CD4-positive, CD25-positive, alpha-beta regulatory T cell (primary cell): ENCODE measurements at regions not wholly inside any gene's neighbourhood (a gene's known extent, or its start where the extent isn't known, plus 50 kb on each side); places are given as distances from the start of the nearest gene placed in this dataset.
"Not testable (repeated sequence)": the region's sequence is repeated elsewhere in the genome, so short reads cannot be mapped to it uniquely, and the experiment has no call there.

Experiments
- ATAC-seq, 2 donors: fragments of 150-1000 bp; cut with Tn5 transposase; one replicate each; pipeline ENCODE4 v1.10.0; 2021; ENCODE audit warnings: low read depth in 2 of 2, moderate number of reproducible peaks in 2 of 2, moderate library complexity in 1 of 2
- DNase-seq, 3 donors: peaks; one replicate each; pipeline versions ENCODE4 v3.0.0 to v3.0.0-alpha.2; 2012 to 2022; ENCODE audit warnings: mixed read lengths in 1 of 3
- H3K27ac ChIP-seq: one replicate; pipeline ENCODE4 v1.7.0; 2013; ENCODE audit warnings: mild to moderate bottlenecking, low read length; ENCODE audit not compliant: insufficient read depth, poor library complexity, severe bottlenecking
- H3K27me3 ChIP-seq: one replicate; pipeline ENCODE4 v1.7.0; 2013; ENCODE audit warnings: low read length; ENCODE audit not compliant: control insufficient read depth, insufficient read depth
- H3K36me3 ChIP-seq: one replicate; pipeline ENCODE4 v1.7.0; 2013; ENCODE audit warnings: mild to moderate bottlenecking, low read length, moderate library complexity; ENCODE audit not compliant: control insufficient read depth, insufficient read depth
- H3K4me1 ChIP-seq: 2 replicates; pipeline ENCODE4 v1.7.0; 2013; ENCODE audit warnings: mild to moderate bottlenecking, low read length; ENCODE audit not compliant: insufficient read depth, control insufficient read depth, poor library complexity, severe bottlenecking
- H3K4me3 ChIP-seq: one replicate; pipeline ENCODE4 v1.7.0; 2013; ENCODE audit warnings: low read depth, mild to moderate bottlenecking, low read length, moderate library complexity
- H3K9me3 ChIP-seq, 2 experiments: 1 replicate in 1 of 2; 2 replicates in 1 of 2; pipeline ENCODE4 v1.7.0; 2013; ENCODE audit warnings: low read length in 2 of 2, mild to moderate bottlenecking in 1 of 2, moderate library complexity in 1 of 2; ENCODE audit not compliant: control insufficient read depth in 2 of 2
- H3K27ac Mint-ChIP-seq, 3 donors: one replicate each; pipeline ENCODE4 v1.8.0; 2020 to 2022; ENCODE audit warnings: mild to moderate bottlenecking in 3 of 3, mixed read lengths in 3 of 3, moderate library complexity in 2 of 3
- H3K27me3 Mint-ChIP-seq: one replicate; pipeline ENCODE4 v1.8.0; 2022; ENCODE audit warnings: mild to moderate bottlenecking, mixed read lengths
- H3K36me3 Mint-ChIP-seq: one replicate; pipeline ENCODE4 v1.8.0; 2020; ENCODE audit warnings: mixed read lengths
- H3K4me1 Mint-ChIP-seq, 4 donors: one replicate each; pipeline ENCODE4 v1.8.0; 2020 to 2022; ENCODE audit warnings: mixed read lengths in 4 of 4, mild to moderate bottlenecking in 1 of 4
- H3K4me3 Mint-ChIP-seq, 4 donors: one replicate each; pipeline ENCODE4 v1.8.0; 2020 to 2022; ENCODE audit warnings: mild to moderate bottlenecking in 4 of 4, mixed read lengths in 4 of 4, moderate library complexity in 3 of 4
- H3K9me3 Mint-ChIP-seq, 7 donors: one replicate each; pipeline ENCODE4 v1.8.0; 2020 to 2022; ENCODE audit warnings: mixed read lengths in 7 of 7, mild to moderate bottlenecking in 3 of 7, moderate library complexity in 2 of 7

GRCh38 chr4:4946416-4946815 lies 72.8 kb downstream of the CYTL1 start:
- H3K4me1 Mint-ChIP-seq, result peaks cover 13 to 36% (median 22%) of the 10 kb centered on the region in 4 donors
- H3K36me3 Mint-ChIP-seq, result peaks cover 5% of the 10 kb centered on the region
- peaks cover 0 to 9% (median 0%) of the 10 kb centered on the region in 7 donors for H3K9me3 Mint-ChIP-seq
- Histone ChIP-seq H3K4me1 (peaks cover 27% of the 10 kb centered on the region), H3K4me3 (no peak overlapping the region), H3K36me3 (no peaks in the 10 kb centered on the region), H3K27me3 (no peaks in the 10 kb centered on the region), H3K9me3 (no peaks in the 10 kb centered on the region), H3K27ac (no peak overlapping the region)
- H3K27ac Mint-ChIP-seq, result peak overlapping the region in 2 of 3 donors; percentile 65 to 77
- no peak for DNase-seq
- no peak overlapping the region for H3K4me3 Mint-ChIP-seq
- ATAC-seq, result no peak
- H3K27me3 Mint-ChIP-seq, result no peaks in the 10 kb centered on the region

DNA sequence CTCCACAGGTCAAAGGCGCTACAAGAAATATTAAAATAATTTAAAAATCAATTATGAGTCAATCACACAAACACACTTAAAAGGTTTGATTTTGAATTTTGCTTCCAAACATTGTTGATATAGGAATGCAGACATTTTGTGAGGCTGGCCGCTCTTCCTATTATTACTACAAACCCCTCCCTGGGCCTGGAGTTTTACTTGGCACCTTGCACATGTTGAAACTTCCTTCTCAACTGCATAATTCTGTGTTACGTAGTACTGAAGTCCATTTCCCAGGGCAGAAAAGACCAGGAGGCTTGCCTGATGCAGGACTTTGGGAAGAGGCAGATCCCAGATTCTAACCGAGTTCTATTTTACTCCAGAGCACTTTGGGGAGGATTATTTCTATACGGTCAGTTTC lies 71.5 kb downstream of the CYTL1 start:
- Histone ChIP-seq H3K27me3 (no peaks in the 10 kb centered on the region), H3K36me3 (no peaks in the 10 kb centered on the region), H3K4me1 (peaks cover 22% of the 10 kb centered on the region), H3K27ac (no peak overlapping the region), H3K9me3 (no peaks in the 10 kb centered on the region), H3K4me3 (no peak overlapping the region)
- Mint-ChIP-seq H3K27ac (peak overlapping the region in 1 of 3 donors; percentile 37), H3K9me3 (peaks cover 0 to 9% (median 3%) of the 10 kb centered on the region in 7 donors), H3K27me3 (no peaks in the 10 kb centered on the region), H3K36me3 (peaks cover 5% of the 10 kb centered on the region), H3K4me1 (peaks cover 9 to 24% (median 17%) of the 10 kb centered on the region in 4 donors), H3K4me3 (no peak overlapping the region)
- ATAC-seq (no peak), DNase-seq (no peak)

DNA sequence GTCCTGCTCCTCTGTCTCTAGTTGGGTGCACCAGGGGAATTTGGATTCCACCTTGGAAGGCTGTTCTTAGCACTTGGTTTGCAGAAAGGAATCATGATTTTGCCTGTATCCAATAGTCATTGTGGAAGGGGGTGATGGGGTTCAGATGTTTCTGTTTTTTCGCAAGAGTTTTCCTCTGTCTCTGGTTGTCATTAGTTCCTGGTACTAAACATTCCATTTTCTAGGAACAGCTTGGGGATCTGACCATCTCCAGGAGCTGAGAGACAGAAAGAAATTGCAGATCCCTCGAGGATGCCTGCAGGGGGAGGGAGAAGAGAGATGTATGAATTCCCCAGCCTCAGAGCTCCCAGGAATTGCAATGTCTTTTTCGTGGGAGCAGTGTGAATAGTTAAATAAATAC lies 70.9 kb downstream of the CYTL1 start:
- H3K9me3 Mint-ChIP-seq, result peaks cover 0 to 9% (median 3%) of the 10 kb centered on the region in 7 donors
- peak overlapping the region in 1 of 4 donors; percentile 52 for H3K4me3 Mint-ChIP-seq
- Histone ChIP-seq H3K4me3 (no peak overlapping the region), H3K9me3 (peaks cover 4% of the 10 kb centered on the region in 2 experiments), H3K4me1 (peaks cover 16% of the 10 kb centered on the region), H3K27me3 (no peaks in the 10 kb centered on the region), H3K36me3 (no peaks in the 10 kb centered on the region), H3K27ac (no peak overlapping the region)
- no peak overlapping the region for H3K27ac Mint-ChIP-seq
- no peaks in the 10 kb centered on the region for H3K27me3 Mint-ChIP-seq
- DNase-seq (no peak), ATAC-seq (no peak)
- peaks cover 5% of the 10 kb centered on the region for H3K36me3 Mint-ChIP-seq
- peaks cover 9 to 18% (median 14%) of the 10 kb centered on the region in 4 donors for H3K4me1 Mint-ChIP-seq

GRCh38 chr4:4950561-4951290 lies 68.5 kb downstream of the CYTL1 start:
- Mint-ChIP-seq H3K9me3 (peaks cover 0 to 5% (median 2%) of the 10 kb centered on the region in 7 donors), H3K4me3 (no peak overlapping the region), H3K27me3 (no peaks in the 10 kb centered on the region), H3K27ac (no peak overlapping the region), H3K36me3 (peaks cover 5% of the 10 kb centered on the region), H3K4me1 (no peaks in the 10 kb centered on the region)
- H3K27ac ChIP-seq, result no peak overlapping the region
- no peak overlapping the region for H3K4me3 ChIP-seq
- ATAC-seq (no peak), DNase-seq (no peak)
- no peaks in the 10 kb centered on the region for H3K27me3 ChIP-seq
- H3K9me3 ChIP-seq, result peaks cover 4% of the 10 kb centered on the region in 2 experiments
- H3K4me1 ChIP-seq, result no peaks in the 10 kb centered on the region
- no peaks in the 10 kb centered on the region for H3K36me3 ChIP-seq

DNA sequence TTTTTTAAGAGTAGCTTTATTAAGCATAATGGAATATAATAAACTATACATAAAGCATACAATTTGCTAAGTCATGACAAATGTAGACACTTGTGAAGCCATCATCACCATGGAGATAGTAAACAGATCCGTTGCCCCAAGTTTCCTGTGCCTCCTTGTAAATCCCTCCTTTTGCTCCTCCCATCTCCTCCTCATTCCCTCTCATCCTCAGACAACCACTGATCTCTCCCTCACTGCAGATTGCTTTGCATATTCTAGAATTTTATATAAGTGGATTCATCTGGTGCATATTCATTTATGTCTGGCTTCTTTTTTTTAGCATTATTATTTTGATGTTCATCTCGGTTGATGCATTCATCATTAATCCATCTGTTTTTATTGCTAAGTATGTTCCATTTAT lies 67.0 kb downstream of the CYTL1 start:
- H3K4me3 Mint-ChIP-seq, result no peak overlapping the region
- H3K4me1 ChIP-seq, result no peaks in the 10 kb centered on the region
- H3K9me3 Mint-ChIP-seq, result peaks cover 0 to 3% (median 1%) of the 10 kb centered on the region in 7 donors
- ATAC-seq (no peak), DNase-seq (no peak)
- no peak overlapping the region for H3K4me3 ChIP-seq
- H3K27me3 Mint-ChIP-seq, result no peaks in the 10 kb centered on the region
- H3K4me1 Mint-ChIP-seq, result no peaks in the 10 kb centered on the region
- H3K36me3 ChIP-seq, result no peaks in the 10 kb centered on the region
- H3K27me3 ChIP-seq, result no peaks in the 10 kb centered on the region
- H3K27ac ChIP-seq, result no peak overlapping the region
- peaks cover 5% of the 10 kb centered on the region for H3K36me3 Mint-ChIP-seq
- no peak overlapping the region for H3K27ac Mint-ChIP-seq
- H3K9me3 ChIP-seq, result peaks cover 4% of the 10 kb centered on the region in 2 experiments

DNA sequence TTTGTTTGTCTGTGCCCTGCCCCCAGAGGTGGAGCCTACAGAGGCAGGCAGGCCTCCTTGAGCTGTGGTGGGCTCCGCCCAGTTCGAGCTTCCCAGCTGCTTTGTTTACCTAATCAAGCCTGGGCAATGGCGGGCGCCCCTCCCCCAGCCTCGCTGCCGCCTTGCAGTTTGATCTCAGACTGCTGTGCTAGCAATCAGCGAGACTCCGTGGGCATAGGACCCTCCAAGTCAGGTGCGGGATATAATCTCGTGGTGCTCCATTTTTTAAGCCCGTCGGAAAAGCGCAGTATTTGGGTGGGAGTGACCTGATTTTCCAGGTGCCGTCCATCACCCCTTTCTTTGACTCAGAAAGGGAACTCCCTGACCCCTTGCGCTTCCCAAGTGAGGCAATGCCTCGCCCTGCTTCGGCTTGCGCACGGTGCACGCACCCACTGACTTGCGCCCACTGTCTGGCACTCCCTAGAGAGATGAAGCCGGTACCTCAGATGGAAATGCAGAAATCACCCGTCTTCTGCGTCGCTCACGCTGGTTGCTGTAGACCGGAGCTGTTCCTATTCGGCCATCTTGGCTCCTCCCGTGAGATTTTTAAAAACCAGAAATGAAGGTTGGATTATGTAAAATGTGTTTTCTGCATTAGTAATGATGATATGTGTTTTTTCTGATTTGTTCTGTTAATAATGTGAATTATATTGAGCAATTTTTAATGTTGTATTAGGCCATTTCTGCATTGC lies 59.7 kb downstream of the CYTL1 start:
- not testable (repeated sequence) for H3K4me3 ChIP-seq, H3K27ac ChIP-seq, H3K27me3 ChIP-seq, H3K4me1 ChIP-seq, H3K4me1 Mint-ChIP-seq, H3K27ac Mint-ChIP-seq, H3K27me3 Mint-ChIP-seq, ATAC-seq, H3K36me3 Mint-ChIP-seq, H3K4me3 Mint-ChIP-seq, DNase-seq, H3K36me3 ChIP-seq
- peaks cover 4 to 40% (median 17%) of the 10 kb centered on the region in 7 donors for H3K9me3 Mint-ChIP-seq
- H3K9me3 ChIP-seq, result peaks cover 37 to 40% of the 10 kb centered on the region in 2 experiments

DNA sequence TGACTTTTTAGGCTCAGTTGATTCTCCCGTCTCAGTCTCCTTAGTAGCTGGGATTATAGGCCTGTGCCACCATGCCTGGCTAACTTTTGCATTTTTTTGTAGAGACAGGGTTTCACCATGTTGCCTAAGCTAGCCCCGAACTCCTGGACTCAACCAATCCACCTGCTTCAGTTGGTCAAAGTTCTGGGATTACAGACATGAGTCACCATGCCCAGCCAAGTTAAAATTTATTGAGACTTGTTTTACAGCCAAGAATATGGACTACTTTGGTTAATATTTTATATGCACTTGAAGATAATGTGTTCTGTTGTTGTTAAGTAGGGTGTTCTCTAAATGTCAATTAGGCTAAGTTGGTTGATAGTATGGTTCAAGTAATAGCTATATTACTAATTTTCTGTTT lies 58.7 kb downstream of the CYTL1 start:
- H3K9me3 ChIP-seq, result peaks cover 39 to 41% of the 10 kb centered on the region in 2 experiments
- H3K27ac Mint-ChIP-seq, result no peak overlapping the region
- no peaks in the 10 kb centered on the region for H3K4me1 Mint-ChIP-seq
- ATAC-seq, result no peak
- no peak overlapping the region for H3K27ac ChIP-seq
- no peaks in the 10 kb centered on the region for H3K4me1 ChIP-seq
- no peak overlapping the region for H3K4me3 Mint-ChIP-seq
- no peaks in the 10 kb centered on the region for H3K27me3 ChIP-seq
- H3K36me3 ChIP-seq, result no peaks in the 10 kb centered on the region
- H3K27me3 Mint-ChIP-seq, result peaks cover 7% of the 10 kb centered on the region
- H3K4me3 ChIP-seq, result no peak overlapping the region
- H3K36me3 Mint-ChIP-seq, result no peaks in the 10 kb centered on the region
- H3K9me3 Mint-ChIP-seq, result peaks cover 4 to 40% (median 19%) of the 10 kb centered on the region in 7 donors
- DNase-seq, result no peak
